K562 (cell line): ENCODE measurements at regions not wholly inside any gene's neighbourhood (a gene's known extent, or its start where the extent isn't known, plus 50 kb on each side); places are given as distances from the start of the nearest gene placed in this dataset.

ENCODE experiments used
- ATAC-seq: fragments of 200-7000 bp; cut with Tn5 transposase; 3 replicates; pipeline ENCODE4 v1.9.1; 2020; ENCODE audit warnings: moderate library complexity
- BruUV-seq: library from RNA; stranded (reverse); fragments of 400-500 nt; replicated peaks from 2 replicates; lab custom pipeline; 2021; lab: Mats Ljungman, UMichigan
- CTCF ChIA-PET: fragments of 300-600 bp; formaldehyde crosslinking; extraction: SDS; loops from one replicate; lab custom pipeline; 2021; ENCODE audit warnings: low intra/inter-chr PET ratio; lab: Yijun Ruan, JAX
- POLR2A ChIA-PET: fragments of 300-600, 350-650 bp; sonication (Branson Sonifier 250); formaldehyde crosslinking; extraction: SDS; loops from one replicate; lab custom pipeline; 2021; ENCODE audit warnings: antibody characterized with exemption, inconsistent platforms; lab: Yijun Ruan, JAX
- DNase-seq, 4 experiments: peaks; one replicate each; pipeline versions ENCODE4 v3.0.0 to v3.0.0-alpha.2; 2011 to 2018; ENCODE audit warnings: low spot score in 3 of 4, mixed read lengths in 3 of 4; ENCODE audit errors: extremely low read depth in 1 of 4
- FAIRE-seq: peaks from 2 replicates; lab custom pipeline; 2011; peaks lifted over from hg19 to GRCh38; lab: Jason Lieb, UNC
- H2AFZ ChIP-seq: 2 replicates; pipeline ENCODE4 v1.6.0; 2011; ENCODE audit warnings: low read depth, low read length, control low read depth, inconsistent platforms
- H3K27ac ChIP-seq: fragments of 200-600 bp; 3 replicates; pipeline ENCODE4 v1.8.0; 2011; ENCODE audit warnings: low read depth, mild to moderate bottlenecking, control low read depth, inconsistent platforms, low read length, moderate library complexity, mixed read lengths; ENCODE audit errors: extremely low read depth
- H3K27me3 ChIP-seq, 2 experiments: fragments of 300-600 bp in 1 of 2; 2 replicates in 1 of 2; 3 replicates in 1 of 2; pipeline versions ENCODE4 v1.6.0 to v1.8.0; 2011; ENCODE audit warnings: inconsistent platforms in 2 of 2, low read length in 2 of 2, mild to moderate bottlenecking in 1 of 2, mixed read lengths in 1 of 2, moderate library complexity in 1 of 2; ENCODE audit not compliant: control insufficient read depth in 2 of 2, insufficient read depth in 2 of 2
- H3K36me3 ChIP-seq: fragments of 300-600 bp; 3 replicates; pipeline ENCODE4 v1.8.0; 2011; ENCODE audit warnings: mild to moderate bottlenecking, low read length, inconsistent platforms; ENCODE audit not compliant: control insufficient read depth, insufficient read depth
- H3K4me1 ChIP-seq, 2 experiments: fragments of 200-600 bp in 1 of 2; replicated peaks in 1 of 2; 2 replicates in 1 of 2; 3 replicates in 1 of 2; pipeline versions ENCODE4 v1.5.1 to v1.8.0; 2011; ENCODE audit warnings: inconsistent platforms in 2 of 2, low read length in 2 of 2, mild to moderate bottlenecking in 1 of 2, mixed read lengths in 1 of 2, moderate library complexity in 1 of 2; ENCODE audit not compliant: control insufficient read depth in 2 of 2, insufficient read depth in 2 of 2
- H3K4me2 ChIP-seq: 2 replicates; pipeline ENCODE4 v1.6.1; 2011; ENCODE audit warnings: low read length, control low read depth, inconsistent platforms, mixed read lengths; ENCODE audit not compliant: insufficient read depth
- H3K4me3 ChIP-seq: fragments of 200-600 bp; sonication (generic), shearing (Covaris generic); 2 replicates; pipeline ENCODE4 v1.5.1; 2016; ENCODE audit warnings: control low read depth, inconsistent platforms
- H3K79me2 ChIP-seq: fragments of 200-600 bp; 3 replicates; pipeline ENCODE4 v1.8.0; 2011; ENCODE audit warnings: low read length, inconsistent platforms; ENCODE audit not compliant: control insufficient read depth, insufficient read depth
- H3K9ac ChIP-seq, 2 experiments: 2 replicates each; pipeline versions ENCODE4 v1.6.0 to v1.6.1; 2011; ENCODE audit warnings: low read depth in 2 of 2, low read length in 2 of 2, control low read depth in 1 of 2, inconsistent platforms in 1 of 2, mild to moderate bottlenecking in 1 of 2, mixed read lengths in 1 of 2; ENCODE audit not compliant: insufficient read depth in 1 of 2
- H3K9me1 ChIP-seq: one replicate; pipeline ENCODE4 v1.6.0; 2011; ENCODE audit warnings: inconsistent platforms, mild to moderate bottlenecking, low read length, moderate library complexity; ENCODE audit not compliant: control insufficient read depth, insufficient read depth
- H3K9me3 ChIP-seq: replicated peaks from 2 replicates; pipeline ENCODE4 v1.5.1; 2011; ENCODE audit warnings: low read depth, low read length, inconsistent platforms; ENCODE audit not compliant: control insufficient read depth, insufficient read depth
- H4K20me1 ChIP-seq: replicated peaks from 2 replicates; pipeline ENCODE4 v1.6.1; 2011; ENCODE audit warnings: low read length, inconsistent platforms, mixed read lengths; ENCODE audit not compliant: control insufficient read depth, insufficient read depth
- C11orf30 ChIP-seq: fragments of 450-650 bp; IDR thresholded peaks from 2 replicates; pipeline ENCODE4 v1.6.1; 2016; ENCODE audit warnings: low read depth, mild to moderate bottlenecking
- GATAD2A ChIP-seq: fragments of 450-650 bp; IDR thresholded peaks from 2 replicates; pipeline ENCODE4 v1.6.1; 2017
- HMGN3 ChIP-seq: IDR thresholded peaks from 2 replicates; pipeline ENCODE4 v1.6.1; 2011; ENCODE audit warnings: borderline replicate concordance, low read depth, mild to moderate bottlenecking, mixed read lengths, low read length; ENCODE audit not compliant: insufficient read length; ENCODE audit errors: extremely low read depth
- HNRNPK ChIP-seq: fragments of 200-400 bp; formaldehyde crosslinking; IDR thresholded peaks from one replicate; pipeline ENCODE4 v1.6.1; 2018; ENCODE audit warnings: mild to moderate bottlenecking, low read depth, low read length; ENCODE audit not compliant: poor library complexity, severe bottlenecking
- MAFF ChIP-seq: IDR thresholded peaks from 2 replicates; pipeline ENCODE4 v1.6.1; 2012; ENCODE audit warnings: low read length, improper control_type of control experiment
- MAFG ChIP-seq: fragments of 450-650 bp; conservative IDR thresholded peaks from 2 replicates; pipeline ENCODE4 v1.6.1; 2016; ENCODE audit warnings: missing genetic modification characterization, missing compliant biosample characterization
- MAFK ChIP-seq: IDR thresholded peaks from 2 replicates; pipeline ENCODE4 v1.6.1; 2011; ENCODE audit warnings: low read length, improper control_type of control experiment
- PHF8 ChIP-seq: fragments of 200-600 bp; sonication (generic); IDR thresholded peaks from 2 replicates; pipeline ENCODE4 v1.6.1; 2012; ENCODE audit warnings: mixed run types, mild to moderate bottlenecking, inconsistent platforms, low read length, moderate library complexity, borderline replicate concordance
- RBM25 ChIP-seq: fragments of 200-400 bp; formaldehyde crosslinking; IDR thresholded peaks from 2 replicates; pipeline ENCODE4 v1.6.1; 2018; ENCODE audit warnings: low read length, low read depth, moderate library complexity; ENCODE audit not compliant: severe bottlenecking
- RBM39 ChIP-seq: fragments of 200-400 bp; formaldehyde crosslinking; optimal IDR thresholded peaks from 2 replicates; pipeline ENCODE3; 2018; ENCODE audit warnings: low read depth, low read length
- SRSF3 ChIP-seq: fragments of 200-400 bp; formaldehyde crosslinking; IDR thresholded peaks from 2 replicates; pipeline ENCODE4 v1.6.1; 2016; ENCODE audit warnings: mild to moderate bottlenecking, low read length, moderate library complexity; ENCODE audit not compliant: insufficient read depth
- SUPT5H ChIP-seq: fragments of 450-650 bp; IDR thresholded peaks from 2 replicates; pipeline ENCODE4 v1.6.1; 2016
- THRB ChIP-seq: fragments of 450-650 bp; formaldehyde crosslinking; conservative IDR thresholded peaks from 2 replicates; pipeline ENCODE4 v1.4.0; 2022; ENCODE audit warnings: mild to moderate bottlenecking, missing genetic modification characterization
- UBTF ChIP-seq, 2 experiments: IDR thresholded peaks; 2 replicates each; pipeline ENCODE4 v1.6.1; 2012; ENCODE audit warnings: improper control_type of control experiment in 2 of 2, low read depth in 2 of 2, low read length in 2 of 2, borderline replicate concordance in 1 of 2
- ZNF316 ChIP-seq: fragments of 450-650 bp; IDR thresholded peaks from 2 replicates; pipeline ENCODE4 v1.6.1; 2016
- ZNF717 ChIP-seq: fragments of 250-450 bp; sonication (Bioruptor Pico); IDR thresholded peaks from 2 replicates; pipeline ENCODE4 v1.5.0; 2021
- WGBS: fragments of 100-300 bp; shearing (Covaris generic); methylation state at CpG from one replicate; pipeline ENCODE4 v1.1.6; 2016; ENCODE audit warnings: low coverage, mixed read lengths; ENCODE audit not compliant: insufficient coverage; ENCODE audit errors: missing lambda C conversion rate; 5-methylcytosine and 5-hydroxymethylcytosine counted together
- in situ Hi-C: fragments of 300-500 bp; cut with MboI; formaldehyde crosslinking; loops from 4 replicates; pipeline ENCODE4 v1.15.0; 2018; ENCODE audit warnings: inconsistent platforms, mixed read lengths
- intact Hi-C: fragments of 100-400 bp; cut with micrococcal nuclease; formaldehyde crosslinking; loops from 2 replicates; pipeline ENCODE4 v1.14.2; 2022

- Histone ChIP-seq H3K9me1 (no peaks in the 10 kb centered on the region), H3K9me3 (no peaks in the 10 kb centered on the region), H3K9ac (no peak overlapping the region), H3K79me2 (no peaks in the 10 kb centered on the region), H3K4me2 (no peak overlapping the region), H3K4me3 (no peak overlapping the region), H3K36me3 (no peaks in the 10 kb centered on the region), H3K27me3 (no peaks in the 10 kb centered on the region), H3K4me1 (no peaks in the 10 kb centered on the region), H4K20me1 (no peaks in the 10 kb centered on the region), H3K27ac (no peak overlapping the region), H2AFZ (no peak overlapping the region)
- DNase-seq (no peak), FAIRE-seq (no peak), ATAC-seq (no peak)
- ChIA-PET CTCF (no interaction called here), POLR2A (no interaction called here)
- WGBS = 4% methylated on average over 6 of the region's 6 CpGs
- no TSS peak for BruUV-seq
- intact Hi-C loops (no loop called here), in situ Hi-C loops (no loop called here)
- TF ChIP-seq RBM25 (no peak), UBTF (IDR thresholded peaks at IDR 0.05; ENCODE audit: borderline replicate concordance in 1 of 2, low read depth in 2 of 2, low read length in 2 of 2) (no peak), C11orf30 (peak; percentile 36; the same call in 1 of the 2 replicates), HNRNPK (no peak), HMGN3 (no peak), THRB (CRISPR knock-in tag) (no peak), SUPT5H (no peak), MAFK (peak; percentile 66), ZNF717 (CRISPR knock-in tag) (no peak), PHF8 (no peak), MAFG (peak; percentile 44; the same call in 1 of the 2 replicates), RBM39 (no peak), SRSF3 (no peak), MAFF (peak; percentile 46), GATAD2A (no peak), ZNF316 (peak; percentile 53; the same call in 1 of the 2 replicates)
Measured at GRCh38 chr4:149017002-149017734, 575.0 kb upstream of the NR3C2 start.
